ENCODE measurements at regions not wholly inside any gene's neighbourhood (a gene's known extent, or its start where the extent isn't known, plus 50 kb on each side); places are given as distances from the start of the nearest gene placed in this dataset.

- H2AFZ ChIP-seq (ENCODE audit: low read length): no peak overlapping the region
- no peak overlapping the region for H3K4me3 ChIP-seq (ENCODE audit: low read length, poor library complexity, severe bottlenecking)
- TF ChIP-seq CTCF (conservative IDR thresholded peaks at IDR 0.05; ENCODE audit: low read length) (no peak), EZH2phosphoT487 (IDR thresholded peaks at IDR 0.05; ENCODE audit: borderline replicate concordance) (no peak)
- H4K20me1 ChIP-seq (ENCODE audit: insufficient read depth, low read length, poor library complexity, severe bottlenecking): no peaks in the 10 kb centered on the region
- no peaks in the 10 kb centered on the region for H3K4me1 ChIP-seq (ENCODE audit: insufficient read depth, low read length, poor library complexity, severe bottlenecking)
- H3K9ac ChIP-seq (ENCODE audit: low read depth, low read length, poor library complexity, severe bottlenecking): no peak overlapping the region
- H3K36me3 ChIP-seq (ENCODE audit: insufficient read depth, low read length): no peaks in the 10 kb centered on the region
- no peaks in the 10 kb centered on the region for H3K9me3 ChIP-seq (ENCODE audit: insufficient read depth, low read depth, low read length)
- H3K79me2 ChIP-seq (ENCODE audit: insufficient read depth, low read length): no peaks in the 10 kb centered on the region
- no peaks in the 10 kb centered on the region for H3F3A ChIP-seq (ENCODE audit: low read depth)
- no peak overlapping the region for H3K4me2 ChIP-seq (ENCODE audit: low read depth, low read length, poor library complexity, severe bottlenecking)
- H3K27me3 ChIP-seq (ENCODE audit: insufficient read depth, low read length, poor library complexity, severe bottlenecking): no peaks in the 10 kb centered on the region
- no peaks in the 10 kb centered on the region for H3K9me2 ChIP-seq (replicated peaks; ENCODE audit: low read depth, low read length)
These were observed 328.9 kb downstream of the PAPSS1 start for GRCh38 chr4:107391009-107391629.

- no peaks in the 10 kb centered on the region for H3K79me2 ChIP-seq (ENCODE audit: insufficient read depth, low read length)
- no peak overlapping the region for H3K4me3 ChIP-seq (ENCODE audit: low read length, poor library complexity, severe bottlenecking)
- no peak overlapping the region for H2AFZ ChIP-seq (ENCODE audit: low read length)
- H3K36me3 ChIP-seq (ENCODE audit: insufficient read depth, low read length): no peaks in the 10 kb centered on the region
- no peak overlapping the region for H3K4me2 ChIP-seq (ENCODE audit: low read depth, low read length, poor library complexity, severe bottlenecking)
- no peaks in the 10 kb centered on the region for H3F3A ChIP-seq (ENCODE audit: low read depth)
- no peaks in the 10 kb centered on the region for H3K4me1 ChIP-seq (ENCODE audit: insufficient read depth, low read length, poor library complexity, severe bottlenecking)
- no peak for TF ChIP-seq EZH2phosphoT487 (IDR thresholded peaks at IDR 0.05; ENCODE audit: borderline replicate concordance)
- no peak for TF ChIP-seq CTCF (conservative IDR thresholded peaks at IDR 0.05; ENCODE audit: low read length)
- no peaks in the 10 kb centered on the region for H4K20me1 ChIP-seq (ENCODE audit: insufficient read depth, low read length, poor library complexity, severe bottlenecking)
- H3K9ac ChIP-seq (ENCODE audit: low read depth, low read length, poor library complexity, severe bottlenecking): no peak overlapping the region
- no peaks in the 10 kb centered on the region for H3K9me2 ChIP-seq (replicated peaks; ENCODE audit: low read depth, low read length)
- H3K27me3 ChIP-seq (ENCODE audit: insufficient read depth, low read length, poor library complexity, severe bottlenecking): no peaks in the 10 kb centered on the region
- no peaks in the 10 kb centered on the region for H3K9me3 ChIP-seq (ENCODE audit: insufficient read depth, low read depth, low read length)
These were observed 330.1 kb downstream of the PAPSS1 start for GRCh38 chr4:107389965-107390364.

- no peaks in the 10 kb centered on the region for H3K79me2 ChIP-seq (ENCODE audit: insufficient read depth, low read length)
- no peak overlapping the region for H3K4me3 ChIP-seq (ENCODE audit: low read length, poor library complexity, severe bottlenecking)
- H3K9me3 ChIP-seq (ENCODE audit: insufficient read depth, low read depth, low read length): no peaks in the 10 kb centered on the region
- no peaks in the 10 kb centered on the region for H3K4me1 ChIP-seq (ENCODE audit: insufficient read depth, low read length, poor library complexity, severe bottlenecking)
- H3F3A ChIP-seq (ENCODE audit: low read depth): no peaks in the 10 kb centered on the region
- H4K20me1 ChIP-seq (ENCODE audit: insufficient read depth, low read length, poor library complexity, severe bottlenecking): no peaks in the 10 kb centered on the region
- no peak overlapping the region for H3K9ac ChIP-seq (ENCODE audit: low read depth, low read length, poor library complexity, severe bottlenecking)
- H3K36me3 ChIP-seq (ENCODE audit: insufficient read depth, low read length): no peaks in the 10 kb centered on the region
- no peak overlapping the region for H3K4me2 ChIP-seq (ENCODE audit: low read depth, low read length, poor library complexity, severe bottlenecking)
- no peaks in the 10 kb centered on the region for H3K9me2 ChIP-seq (replicated peaks; ENCODE audit: low read depth, low read length)
- no peaks in the 10 kb centered on the region for H3K27me3 ChIP-seq (ENCODE audit: insufficient read depth, low read length, poor library complexity, severe bottlenecking)
- TF ChIP-seq CTCF (conservative IDR thresholded peaks at IDR 0.05; ENCODE audit: low read length) (no peak), EZH2phosphoT487 (IDR thresholded peaks at IDR 0.05; ENCODE audit: borderline replicate concordance) (no peak)
- no peak overlapping the region for H2AFZ ChIP-seq (ENCODE audit: low read length)
These were observed 331.2 kb downstream of the PAPSS1 start for GRCh38 chr4:107388736-107389274.

All from Loucy (cell line).